Mesendoderm (in vitro differentiated cells): ENCODE measurements at regions not wholly inside any gene's neighbourhood (a gene's known extent, or its start where the extent isn't known, plus 50 kb on each side); places are given as distances from the start of the nearest gene placed in this dataset.

Experiments
- DNase-seq: peaks from one replicate; pipeline ENCODE4 v3.0.0; 2013
- H2AK5ac ChIP-seq: 2 replicates; pipeline ENCODE4 v1.6.1; 2013; ENCODE audit warnings: low read length, inconsistent platforms
- H2BK120ac ChIP-seq: 2 replicates; pipeline ENCODE4 v1.6.1; 2013; ENCODE audit warnings: low read depth, mild to moderate bottlenecking, low read length, moderate library complexity, mixed read lengths
- H2BK15ac ChIP-seq: replicated peaks from 2 replicates; pipeline ENCODE4 v1.6.1; 2013; ENCODE audit warnings: low read depth, mild to moderate bottlenecking, moderate library complexity
- H2BK5ac ChIP-seq: 2 replicates; pipeline ENCODE4 v1.6.1; 2013; ENCODE audit warnings: low read length, inconsistent platforms
- H3K18ac ChIP-seq: 2 replicates; pipeline ENCODE4 v1.6.1; 2013; ENCODE audit warnings: mild to moderate bottlenecking, low read length, mixed read lengths
- H3K23ac ChIP-seq: one replicate; pipeline ENCODE4 v1.6.1; 2013; ENCODE audit warnings: low read length
- H3K27ac ChIP-seq: 2 replicates; pipeline ENCODE4 v1.5.1; 2013; ENCODE audit warnings: low read depth, mild to moderate bottlenecking, inconsistent platforms, low read length, moderate library complexity
- H3K27me3 ChIP-seq: 2 replicates; pipeline ENCODE4 v1.6.1; 2013; ENCODE audit warnings: low read length, control low read depth, mild to moderate bottlenecking, inconsistent platforms; ENCODE audit not compliant: insufficient read depth, poor library complexity
- H3K36me3 ChIP-seq: 2 replicates; pipeline ENCODE4 v1.6.1; 2013; ENCODE audit warnings: low read length, inconsistent platforms; ENCODE audit not compliant: control insufficient read depth, insufficient read depth
- H3K4ac ChIP-seq: one replicate; pipeline ENCODE4 v1.6.1; 2013; ENCODE audit warnings: low read depth, mild to moderate bottlenecking, low read length, moderate library complexity
- H3K4me1 ChIP-seq: 2 replicates; pipeline ENCODE4 v1.6.1; 2013; ENCODE audit warnings: low read depth, low read length, inconsistent platforms; ENCODE audit not compliant: control insufficient read depth
- H3K4me2 ChIP-seq: 2 replicates; pipeline ENCODE4 v1.6.1; 2013; ENCODE audit warnings: low read length
- H3K4me3 ChIP-seq: 2 replicates; pipeline ENCODE4 v1.5.1; 2013; ENCODE audit warnings: mild to moderate bottlenecking, low read length
- H3K56ac ChIP-seq: one replicate; pipeline ENCODE4 v1.6.1; 2013; ENCODE audit warnings: low read length
- H3K79me1 ChIP-seq: 2 replicates; pipeline ENCODE4 v1.6.1; 2013; ENCODE audit warnings: low read length, inconsistent platforms
- H3K79me2 ChIP-seq: 2 replicates; pipeline ENCODE4 v1.6.1; 2013; ENCODE audit warnings: mild to moderate bottlenecking, low read length; ENCODE audit not compliant: control insufficient read depth, insufficient read depth
- H3K9ac ChIP-seq: 2 replicates; pipeline ENCODE4 v1.6.1; 2013; ENCODE audit warnings: low read length, inconsistent platforms
- H4K5ac ChIP-seq: one replicate; pipeline ENCODE4 v1.6.1; 2013; ENCODE audit warnings: low read length
- H4K8ac ChIP-seq: one replicate; pipeline ENCODE4 v1.6.1; 2013; ENCODE audit warnings: low read depth, mild to moderate bottlenecking, control low read depth, low read length, moderate library complexity
- WGBS: extraction: QIAGEN DNeasy Blood & Tissue Kit; methylation state at CpG from one replicate; pipeline ENCODE4 v1.1.7; 2013; ENCODE audit warnings: low lambda C conversion rate, missing lambda C conversion rate; ENCODE audit not compliant: insufficient coverage; ENCODE audit errors: extremely low coverage; 5-methylcytosine and 5-hydroxymethylcytosine counted together

DNA sequence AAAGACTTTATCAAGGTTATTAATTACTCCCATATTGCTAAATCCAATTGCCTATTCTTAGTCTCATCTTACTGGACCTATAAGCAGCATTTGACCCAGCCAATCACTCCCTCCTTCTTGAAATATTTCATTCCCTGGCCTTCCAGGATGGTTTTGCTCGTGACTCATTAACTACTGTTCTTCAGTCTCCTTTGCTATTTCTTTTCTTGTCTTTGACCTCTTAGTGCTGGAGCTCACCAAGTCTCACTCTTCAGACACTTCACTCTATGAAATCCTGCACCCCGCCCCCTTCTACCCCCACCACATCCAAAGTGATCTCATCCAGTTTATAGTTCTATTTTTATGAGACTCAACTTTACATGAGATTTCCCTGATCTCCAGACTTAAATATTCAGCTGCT lies 803.1 kb upstream of the WWC1 start:
- no peak overlapping the region for H2BK120ac ChIP-seq
- H4K5ac ChIP-seq: no peak overlapping the region
- H3K79me2 ChIP-seq: no peaks in the 10 kb centered on the region
- no peak overlapping the region for H2BK5ac ChIP-seq
- no peak overlapping the region for H4K8ac ChIP-seq
- H3K4me1 ChIP-seq: no peaks in the 10 kb centered on the region
- no peak overlapping the region for H3K4me2 ChIP-seq
- H3K56ac ChIP-seq: no peak overlapping the region
- H3K36me3 ChIP-seq: no peaks in the 10 kb centered on the region
- no peak overlapping the region for H2AK5ac ChIP-seq
- H3K4ac ChIP-seq: no peak overlapping the region
- no peak overlapping the region for H3K9ac ChIP-seq
- H3K27me3 ChIP-seq: no peaks in the 10 kb centered on the region
- H3K23ac ChIP-seq: no peak overlapping the region
- no peak overlapping the region for H3K4me3 ChIP-seq
- no peak for DNase-seq
- no peak overlapping the region for H2BK15ac ChIP-seq
- no CpG with 5 or more reads among the region's 2 CpGs for WGBS
- H3K18ac ChIP-seq: no peak overlapping the region
- H3K27ac ChIP-seq: no peak overlapping the region
- no peaks in the 10 kb centered on the region for H3K79me1 ChIP-seq

GRCh38 chr5:167489202-167489601 lies 802.2 kb upstream of the WWC1 start:
- Histone ChIP-seq H3K36me3 (no peaks in the 10 kb centered on the region), H2BK120ac (no peak overlapping the region), H3K9ac (no peak overlapping the region), H3K79me1 (no peaks in the 10 kb centered on the region), H2BK5ac (no peak overlapping the region), H4K8ac (no peak overlapping the region), H3K4ac (no peak overlapping the region), H3K79me2 (no peaks in the 10 kb centered on the region), H3K27me3 (no peaks in the 10 kb centered on the region), H3K18ac (no peak overlapping the region), H3K23ac (no peak overlapping the region), H3K4me3 (no peak overlapping the region), H3K27ac (no peak overlapping the region), H2AK5ac (no peak overlapping the region), H3K4me2 (no peak overlapping the region), H3K56ac (no peak overlapping the region), H4K5ac (no peak overlapping the region), H3K4me1 (no peaks in the 10 kb centered on the region), H2BK15ac (no peak overlapping the region)
- DNase-seq: no peak

DNA sequence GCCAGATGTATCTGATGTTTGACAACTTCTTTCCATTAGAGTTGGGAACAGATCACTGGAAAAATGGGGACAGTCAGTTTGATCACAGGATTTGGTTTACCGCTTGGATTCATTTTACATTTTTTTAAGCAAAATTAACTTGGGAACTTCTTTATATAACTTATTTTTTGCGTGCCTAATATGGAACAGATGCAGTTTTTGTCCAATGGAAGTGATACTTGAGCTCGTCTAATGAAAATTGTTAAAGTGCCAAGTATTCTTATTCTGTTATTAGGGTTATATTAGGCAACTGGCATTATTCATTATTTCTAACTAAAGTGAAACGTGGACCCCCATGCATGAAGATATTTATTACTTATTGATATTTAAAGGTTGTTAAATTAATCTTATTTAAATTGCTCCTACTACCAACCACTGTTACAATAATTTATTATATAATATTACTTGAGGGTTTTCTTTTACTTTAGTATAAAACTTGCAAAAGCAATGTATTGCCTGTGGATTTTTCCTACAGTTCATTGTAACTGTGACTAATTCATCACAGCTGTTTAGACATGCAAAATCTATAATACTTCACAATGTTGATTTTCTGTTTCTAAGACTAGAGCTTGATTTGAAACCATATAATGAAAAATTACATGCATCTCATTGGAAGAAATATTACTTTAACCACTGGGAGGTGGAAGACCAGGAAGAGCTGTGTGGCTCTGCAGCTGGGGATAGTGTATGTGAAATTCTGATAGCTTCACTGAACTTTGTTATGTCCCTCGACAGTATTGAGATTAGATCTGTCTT lies 787.3 kb upstream of the WWC1 start:
- Histone ChIP-seq H3K27ac (no peak overlapping the region), H3K4ac (no peak overlapping the region), H3K18ac (no peak overlapping the region), H2BK5ac (no peak overlapping the region), H4K5ac (no peak overlapping the region), H3K4me2 (no peak overlapping the region), H2BK120ac (no peak overlapping the region), H3K79me2 (no peaks in the 10 kb centered on the region), H3K79me1 (no peaks in the 10 kb centered on the region), H2AK5ac (no peak overlapping the region), H3K27me3 (no peaks in the 10 kb centered on the region), H2BK15ac (no peak overlapping the region), H3K4me1 (no peaks in the 10 kb centered on the region), H3K23ac (no peak overlapping the region), H4K8ac (no peak overlapping the region), H3K9ac (no peak overlapping the region), H3K56ac (no peak overlapping the region), H3K4me3 (no peak overlapping the region), H3K36me3 (no peaks in the 10 kb centered on the region)
- WGBS: no CpG with 5 or more reads among the region's 5 CpGs
- no peak for DNase-seq

DNA sequence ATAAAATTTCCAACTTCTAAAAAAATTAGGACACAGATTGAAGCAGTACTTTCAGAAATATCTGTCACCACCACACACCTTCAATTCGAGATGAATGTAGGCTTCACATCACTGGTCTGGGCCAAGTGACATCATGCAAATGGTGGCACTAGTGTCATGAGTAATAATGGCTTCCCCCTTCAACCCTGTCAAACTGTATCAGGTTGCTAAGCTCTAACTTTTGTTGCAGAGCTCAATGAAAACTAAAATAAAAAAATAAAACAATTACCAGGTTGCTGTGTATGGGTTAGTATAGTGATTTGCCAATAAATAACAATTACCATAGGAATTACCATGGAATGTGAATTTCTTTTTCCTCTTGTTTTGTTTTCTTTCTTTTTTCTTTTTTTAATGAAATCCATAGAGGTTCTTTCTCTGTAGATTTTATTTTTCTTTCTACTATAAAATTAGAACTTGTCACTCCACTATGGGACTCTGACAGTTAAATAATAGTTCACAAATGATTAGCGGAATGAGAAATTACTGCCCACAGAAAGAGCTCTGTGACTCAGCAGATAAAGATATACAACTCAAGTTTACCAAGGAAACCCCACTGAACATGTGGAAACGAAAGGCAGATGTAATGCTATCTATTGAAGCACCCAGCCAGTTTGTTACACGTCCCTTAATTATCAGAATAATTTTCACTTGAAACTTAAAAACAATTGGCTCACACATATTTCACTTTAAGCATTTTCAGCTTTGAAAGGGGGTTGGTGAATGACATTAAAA lies 783.8 kb upstream of the WWC1 start:
- H3K18ac ChIP-seq: peak overlapping the region; percentile 18
- no peak overlapping the region for H2AK5ac ChIP-seq
- no peak overlapping the region for H3K9ac ChIP-seq
- no peaks in the 10 kb centered on the region for H3K27me3 ChIP-seq
- H3K4me3 ChIP-seq: no peak overlapping the region
- H3K23ac ChIP-seq: no peak overlapping the region
- peak; percentile 16 for DNase-seq
- no peak overlapping the region for H3K4ac ChIP-seq
- no peaks in the 10 kb centered on the region for H3K79me2 ChIP-seq
- H3K79me1 ChIP-seq: no peaks in the 10 kb centered on the region
- H4K8ac ChIP-seq: no peak overlapping the region
- H2BK120ac ChIP-seq: no peak overlapping the region
- no peak overlapping the region for H3K4me2 ChIP-seq
- H3K36me3 ChIP-seq: no peaks in the 10 kb centered on the region
- H3K27ac ChIP-seq: no peak overlapping the region
- no peak overlapping the region for H3K56ac ChIP-seq
- H3K4me1 ChIP-seq: no peaks in the 10 kb centered on the region
- no peak overlapping the region for H2BK5ac ChIP-seq
- H2BK15ac ChIP-seq: no peak overlapping the region
- WGBS: no CpG with 5 or more reads among the region's 4 CpGs
- H4K5ac ChIP-seq: no peak overlapping the region

DNA sequence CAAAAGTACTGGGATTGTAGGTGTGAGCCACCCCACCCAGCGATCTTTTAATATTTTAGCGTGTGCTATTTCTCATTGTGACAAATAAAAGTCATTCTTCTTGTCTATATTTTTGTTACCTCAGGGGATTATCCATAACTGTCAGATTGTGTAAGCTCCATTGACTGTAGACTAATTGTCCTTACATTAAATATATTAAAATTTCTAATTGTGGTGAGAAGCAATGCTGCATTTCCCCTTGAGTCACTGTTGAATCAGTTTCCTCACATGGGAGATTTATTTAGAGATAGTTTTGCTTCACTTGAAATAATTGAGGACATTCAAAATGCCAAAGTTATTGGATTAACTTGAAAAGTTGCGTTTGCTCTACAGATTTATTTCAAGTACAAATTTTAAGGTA lies 782.4 kb upstream of the WWC1 start:
- Histone ChIP-seq H3K27me3 (no peaks in the 10 kb centered on the region), H4K5ac (no peak overlapping the region), H2AK5ac (no peak overlapping the region), H3K4me3 (no peak overlapping the region), H3K4ac (no peak overlapping the region), H3K79me1 (no peaks in the 10 kb centered on the region), H3K56ac (no peak overlapping the region), H3K9ac (no peak overlapping the region), H4K8ac (no peak overlapping the region), H3K23ac (no peak overlapping the region), H3K79me2 (no peaks in the 10 kb centered on the region), H3K18ac (no peak overlapping the region), H2BK5ac (no peak overlapping the region), H3K4me1 (no peaks in the 10 kb centered on the region), H3K36me3 (no peaks in the 10 kb centered on the region), H3K27ac (no peak overlapping the region), H3K4me2 (no peak overlapping the region), H2BK15ac (no peak overlapping the region), H2BK120ac (no peak overlapping the region)
- WGBS: no CpG with 5 or more reads among the region's 3 CpGs
- no peak for DNase-seq
